ENCODE measurements at regions not wholly inside any gene's neighbourhood (a gene's known extent, or its start where the extent isn't known, plus 50 kb on each side); places are given as distances from the start of the nearest gene placed in this dataset.

- no peak for TF ChIP-seq CTCF (IDR thresholded peaks at IDR 0.05)
- TF ChIP-seq EZH2 (IDR thresholded peaks at IDR 0.05) = no peak
- no peak for TF ChIP-seq EZH2phosphoT487 (IDR thresholded peaks at IDR 0.05)
These were observed 144.7 kb downstream of the QRSL1 start for GRCh38 chr6:106773996-106774629.

All from neural progenitor cell (in vitro differentiated cells).